ENCODE measurements at regions not wholly inside any gene's neighbourhood (a gene's known extent, or its start where the extent isn't known, plus 50 kb on each side); places are given as distances from the start of the nearest gene placed in this dataset.

GRCh38 chr7:4513450-4513849, 168.6 kb upstream of the FOXK1 start:
- TF ChIP-seq, protein P1, sequence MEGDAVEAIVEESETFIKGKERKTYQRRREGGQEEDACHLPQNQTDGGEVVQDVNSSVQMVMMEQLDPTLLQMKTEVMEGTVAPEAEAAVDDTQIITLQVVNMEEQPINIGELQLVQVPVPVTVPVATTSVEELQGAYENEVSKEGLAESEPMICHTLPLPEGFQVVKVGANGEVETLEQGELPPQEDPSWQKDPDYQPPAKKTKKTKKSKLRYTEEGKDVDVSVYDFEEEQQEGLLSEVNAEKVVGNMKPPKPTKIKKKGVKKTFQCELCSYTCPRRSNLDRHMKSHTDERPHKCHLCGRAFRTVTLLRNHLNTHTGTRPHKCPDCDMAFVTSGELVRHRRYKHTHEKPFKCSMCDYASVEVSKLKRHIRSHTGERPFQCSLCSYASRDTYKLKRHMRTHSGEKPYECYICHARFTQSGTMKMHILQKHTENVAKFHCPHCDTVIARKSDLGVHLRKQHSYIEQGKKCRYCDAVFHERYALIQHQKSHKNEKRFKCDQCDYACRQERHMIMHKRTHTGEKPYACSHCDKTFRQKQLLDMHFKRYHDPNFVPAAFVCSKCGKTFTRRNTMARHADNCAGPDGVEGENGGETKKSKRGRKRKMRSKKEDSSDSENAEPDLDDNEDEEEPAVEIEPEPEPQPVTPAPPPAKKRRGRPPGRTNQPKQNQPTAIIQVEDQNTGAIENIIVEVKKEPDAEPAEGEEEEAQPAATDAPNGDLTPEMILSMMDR (IDR thresholded peaks at IDR 0.05): no peak
- no peak for TF ChIP-seq POLR2A (IDR thresholded peaks at IDR 0.05)

Data from ovary (tissue), 3 donors.